GM10248 (cell line): ENCODE measurements at regions not wholly inside any gene's neighbourhood (a gene's known extent, or its start where the extent isn't known, plus 50 kb on each side); places are given as distances from the start of the nearest gene placed in this dataset.

Source experiments
- CTCF ChIA-PET: fragments of 300-600 bp; sonication (Branson Sonifier 250); formaldehyde crosslinking; extraction: SDS; loops from one replicate; lab custom pipeline; 2021; ENCODE audit warnings: antibody characterized with exemption; lab: Yijun Ruan, JAX
- POLR2A ChIA-PET: fragments of 350-650 bp; sonication (Branson Sonifier 250); formaldehyde crosslinking; extraction: SDS; loops from one replicate; lab custom pipeline; 2020; ENCODE audit warnings: antibody characterized with exemption; lab: Yijun Ruan, JAX
- DNase-seq: peaks from one replicate; pipeline ENCODE4 v3.0.0; 2012; ENCODE audit errors: extremely low spot score
- CTCF ChIP-seq: IDR thresholded peaks from 2 replicates; pipeline ENCODE4 v1.5.1; 2012; ENCODE audit warnings: mild to moderate bottlenecking, low read depth; ENCODE audit errors: extremely low read depth, missing control alignments, control extremely low read depth

GRCh38 chr15:36363335-36363734 lies 216.1 kb upstream of the CDIN1 start:
- POLR2A ChIA-PET: no interaction called here
- no peak for TF ChIP-seq CTCF
- CTCF ChIA-PET: no interaction called here
- no peak for DNase-seq

- CTCF ChIA-PET: no interaction called here
These were observed 215.0 kb upstream of the CDIN1 start for GRCh38 chr15:36364377-36364776.

GRCh38 chr15:36365963-36366362 lies 213.5 kb upstream of the CDIN1 start:
- DNase-seq: no peak
- CTCF ChIA-PET: interaction anchor here (1.2 kb wide), 2 partner anchors 8 to 15 kb away, joined by 4 to 5 read pairs; no protein-coding TSS in a partner anchor
- POLR2A ChIA-PET: no interaction called here
- no peak for TF ChIP-seq CTCF

More at GRCh38 chr15:36364377-36364776, 215.0 kb upstream of the CDIN1 start:
- POLR2A ChIA-PET: no interaction called here
- TF ChIP-seq CTCF: no peak
- no peak for DNase-seq

- TF ChIP-seq CTCF: no peak
These were observed 209.2 kb upstream of the CDIN1 start for GRCh38 chr15:36370051-36370730.

GRCh38 chr15:36370731-36371112 lies 208.7 kb upstream of the CDIN1 start:
- no peak for DNase-seq
- POLR2A ChIA-PET: no interaction called here
- CTCF ChIA-PET: no interaction called here
- TF ChIP-seq CTCF: no peak

More at GRCh38 chr15:36370051-36370730, 209.2 kb upstream of the CDIN1 start:
- no peak for DNase-seq
- ChIA-PET POLR2A (no interaction called here), CTCF (no interaction called here)

- POLR2A ChIA-PET: no interaction called here
- CTCF ChIA-PET: no interaction called here
- TF ChIP-seq CTCF: no peak
- DNase-seq: no peak
These were observed 207.9 kb upstream of the CDIN1 start for GRCh38 chr15:36371509-36371908.
